ENCODE measurements at regions not wholly inside any gene's neighbourhood (a gene's known extent, or its start where the extent isn't known, plus 50 kb on each side); places are given as distances from the start of the nearest gene placed in this dataset.

DNA sequence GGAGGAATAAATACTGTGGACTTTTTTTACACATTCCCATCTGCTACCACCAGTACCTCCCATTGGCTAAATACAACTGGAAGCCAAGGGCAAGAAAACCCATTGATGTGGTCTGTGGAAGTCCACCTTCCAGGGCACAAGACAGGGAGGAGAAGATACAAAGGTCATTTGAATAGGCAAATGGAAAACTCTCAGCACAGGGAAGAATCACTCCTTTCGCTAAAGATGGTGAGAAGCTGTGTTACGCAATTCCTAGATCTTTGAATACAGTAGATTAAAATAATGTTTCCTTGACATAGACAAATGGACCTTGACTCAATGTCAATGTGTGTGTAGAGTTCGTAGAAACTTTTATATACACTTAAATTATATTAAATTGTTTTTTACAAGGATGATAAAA is 70.9 kb upstream of the ERBB4 start:
- ATAC-seq (no peak), DNase-seq (no peak)
- Histone ChIP-seq H3K4me3 (no peak overlapping the region), H3K9me3 (no peaks in the 10 kb centered on the region), H3K36me3 (no peaks in the 10 kb centered on the region), H3K4me1 (no peaks in the 10 kb centered on the region), H3K27me3 (no peaks in the 10 kb centered on the region), H3K27ac (no peak overlapping the region)
- TF ChIP-seq CTCF (IDR thresholded peaks at IDR 0.05), result no peak
- no peak for TF ChIP-seq POLR2A (IDR thresholded peaks at IDR 0.05)
- intact Hi-C loops (cut with DNase I), result no loop called here
- WGBS (ENCODE audit: insufficient coverage, low coverage, low lambda C conversion rate, missing lambda C conversion rate), result 57% methylated on average over 3 of the region's 3 CpGs

GRCh38 chr2:212607080-212607479 is 68.5 kb upstream of the ERBB4 start:
- intact Hi-C loops (cut with DNase I), result no loop called here
- ATAC-seq, result no peak
- H3K9me3 ChIP-seq, result no peaks in the 10 kb centered on the region
- H3K4me1 ChIP-seq, result no peaks in the 10 kb centered on the region
- 48% methylated on average over 2 of the region's 2 CpGs for WGBS (ENCODE audit: insufficient coverage, low coverage, low lambda C conversion rate, missing lambda C conversion rate)
- H3K27ac ChIP-seq, result no peak overlapping the region
- H3K36me3 ChIP-seq, result no peaks in the 10 kb centered on the region
- no peak for DNase-seq
- H3K27me3 ChIP-seq, result no peaks in the 10 kb centered on the region
- no peak overlapping the region for H3K4me3 ChIP-seq
- no peak for TF ChIP-seq CTCF (IDR thresholded peaks at IDR 0.05)
- no peak for TF ChIP-seq POLR2A (IDR thresholded peaks at IDR 0.05)

DNA sequence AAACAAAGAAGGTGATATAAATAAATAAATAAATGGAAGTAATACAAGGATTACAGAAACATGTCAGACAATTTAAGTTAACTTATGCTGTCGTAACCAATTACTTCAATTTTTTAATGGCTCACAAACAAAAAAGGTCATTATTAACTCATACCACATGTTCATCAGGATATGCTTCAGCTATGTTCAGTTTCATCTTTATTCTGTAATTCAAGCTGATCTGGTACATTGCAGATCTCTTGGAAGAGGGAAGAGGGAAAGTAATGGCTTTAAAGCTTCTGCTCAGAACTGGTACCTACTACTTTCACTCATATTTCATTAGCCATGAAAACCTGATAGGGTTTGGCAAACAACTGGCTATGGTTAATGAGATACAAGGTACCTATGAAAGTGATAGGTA is 67.6 kb upstream of the ERBB4 start:
- H3K27me3 ChIP-seq, result no peaks in the 10 kb centered on the region
- no peak overlapping the region for H3K4me3 ChIP-seq
- H3K27ac ChIP-seq, result no peak overlapping the region
- DNase-seq (no peak), ATAC-seq (no peak)
- no peaks in the 10 kb centered on the region for H3K36me3 ChIP-seq
- WGBS (ENCODE audit: insufficient coverage, low coverage, low lambda C conversion rate, missing lambda C conversion rate), result 61% methylated on average over 1 of the region's 1 CpG
- no peaks in the 10 kb centered on the region for H3K4me1 ChIP-seq
- no peaks in the 10 kb centered on the region for H3K9me3 ChIP-seq
- TF ChIP-seq CTCF (IDR thresholded peaks at IDR 0.05) (no peak), POLR2A (IDR thresholded peaks at IDR 0.05) (no peak)
- intact Hi-C loops (cut with DNase I), result no loop called here

DNA sequence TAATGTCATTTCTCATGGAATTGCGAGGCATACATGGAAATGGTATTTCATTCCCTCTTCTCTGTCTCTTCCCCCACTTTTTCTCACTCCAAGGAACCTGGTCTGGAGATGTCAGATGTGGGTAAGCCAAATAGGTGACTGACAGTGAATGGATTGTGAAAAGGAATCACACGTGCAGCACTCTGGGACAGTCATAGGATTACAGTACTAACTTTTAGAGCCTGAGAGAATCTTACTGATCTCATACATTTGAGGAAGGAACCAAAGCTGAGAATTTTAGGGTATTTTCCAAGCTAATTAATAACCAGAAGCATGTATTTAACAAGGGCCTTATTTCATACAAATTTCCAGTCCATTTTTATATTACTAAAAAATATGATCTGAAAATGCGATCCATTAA is 58.1 kb upstream of the ERBB4 start:
- ATAC-seq, result no peak
- WGBS (ENCODE audit: insufficient coverage, low coverage, low lambda C conversion rate, missing lambda C conversion rate), result 70% methylated on average over 3 of the region's 3 CpGs

More for the DNA sequence above, 58.1 kb upstream of the ERBB4 start:
- Histone ChIP-seq H3K4me1 (no peaks in the 10 kb centered on the region), H3K9me3 (no peaks in the 10 kb centered on the region), H3K36me3 (no peaks in the 10 kb centered on the region), H3K27me3 (no peaks in the 10 kb centered on the region), H3K4me3 (no peak overlapping the region), H3K27ac (no peak overlapping the region)
- intact Hi-C loops (cut with DNase I), result no loop called here
- DNase-seq, result no peak
- TF ChIP-seq POLR2A (IDR thresholded peaks at IDR 0.05) (no peak), CTCF (IDR thresholded peaks at IDR 0.05) (no peak)
